ENCODE measurements at regions not wholly inside any gene's neighbourhood (a gene's known extent, or its start where the extent isn't known, plus 50 kb on each side); places are given as distances from the start of the nearest gene placed in this dataset.

- TF ChIP-seq GATA2 (IDR thresholded peaks at IDR 0.05; ENCODE audit: low read depth, low read length) (no peak), GATA3 (IDR thresholded peaks at IDR 0.05; ENCODE audit: low read depth, low read length) (no peak)
Measured at GRCh38 chr7:96397936-96398598, 76.2 kb upstream of the SLC25A13 start.

Measured in SH-SY5Y (cell line).